ENCODE measurements at regions not wholly inside any gene's neighbourhood (a gene's known extent, or its start where the extent isn't known, plus 50 kb on each side); places are given as distances from the start of the nearest gene placed in this dataset.
A peak's percentile ranks its signal among the peaks of the same experiment; 100 is the strongest.

DNA sequence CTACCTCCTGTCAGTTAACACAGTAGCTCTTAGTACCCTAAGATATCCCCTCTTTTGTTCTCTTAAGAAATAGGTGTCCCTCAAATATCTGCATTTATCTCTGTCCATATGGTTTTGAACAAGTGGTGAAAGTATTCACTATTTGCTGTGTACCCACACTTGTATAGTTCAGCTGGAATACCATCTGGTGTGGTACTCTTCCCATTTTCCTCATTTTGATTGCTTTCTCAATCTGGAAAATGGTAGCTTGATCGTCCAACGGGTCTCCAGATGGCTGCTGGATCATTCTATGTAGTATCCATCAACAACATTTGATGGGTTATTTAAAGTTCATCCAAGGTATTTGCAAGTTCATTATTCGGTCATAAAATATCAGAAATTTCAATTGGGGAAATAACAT, 100.3 kb upstream of the DPYD start:
- DNase-seq: no peak

DNA sequence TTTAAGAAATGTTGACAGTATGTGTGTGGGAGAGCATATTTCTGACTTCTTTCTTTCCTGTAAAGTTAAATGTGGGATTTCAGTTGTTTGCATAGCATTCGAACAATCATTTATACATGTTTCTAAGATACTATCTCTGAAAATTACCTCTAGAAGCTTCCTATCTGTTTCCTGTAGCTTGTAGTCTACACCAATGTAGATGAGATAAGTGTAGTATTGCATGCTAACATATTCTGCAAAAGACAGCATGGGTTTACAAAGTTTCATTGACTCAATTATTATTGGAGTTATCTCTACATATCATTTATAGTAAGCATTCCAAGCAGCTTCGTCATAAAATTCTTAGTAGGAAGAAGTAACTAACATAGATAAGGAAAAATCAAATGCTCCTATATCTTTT, 98.9 kb upstream of the DPYD start:
- no peak for DNase-seq

DNA sequence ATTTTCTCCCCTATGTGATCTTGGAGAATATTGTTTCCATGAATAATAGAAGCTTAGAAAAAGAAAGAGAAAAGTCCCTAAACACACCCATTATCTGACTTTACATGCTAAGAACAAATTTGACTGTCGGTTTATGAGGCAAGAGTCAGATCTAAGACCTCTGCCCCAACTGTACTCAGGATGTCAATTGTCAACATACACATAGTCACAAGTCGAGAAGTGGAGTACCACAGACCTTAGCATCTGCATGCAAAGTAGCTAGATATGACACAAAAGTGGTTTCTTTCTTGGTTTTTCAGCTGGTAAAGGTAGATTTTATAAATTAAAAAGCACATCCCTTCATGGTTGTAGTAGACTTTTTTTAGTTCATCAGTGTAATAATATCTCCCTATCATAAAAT, 97.2 kb upstream of the DPYD start:
- no peak for DNase-seq

DNA sequence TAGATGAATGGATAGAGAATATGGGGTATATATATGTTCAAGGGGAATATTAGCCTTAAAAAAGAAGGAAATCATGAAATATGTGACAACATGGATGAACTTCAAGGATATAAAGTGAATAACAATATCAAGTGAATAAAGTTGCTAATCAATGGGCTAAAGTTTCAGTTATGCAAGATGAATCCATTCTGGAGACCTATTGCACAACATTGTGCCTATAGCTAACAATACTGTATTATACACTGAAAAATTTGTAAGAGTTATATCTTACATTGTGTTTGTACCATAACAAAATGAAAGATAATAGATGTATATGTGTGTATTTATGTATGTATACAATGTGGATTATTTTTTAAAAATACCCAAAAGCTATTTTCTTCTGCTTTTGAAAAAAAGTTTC, 96.3 kb upstream of the DPYD start:
- DNase-seq: no peak

DNA sequence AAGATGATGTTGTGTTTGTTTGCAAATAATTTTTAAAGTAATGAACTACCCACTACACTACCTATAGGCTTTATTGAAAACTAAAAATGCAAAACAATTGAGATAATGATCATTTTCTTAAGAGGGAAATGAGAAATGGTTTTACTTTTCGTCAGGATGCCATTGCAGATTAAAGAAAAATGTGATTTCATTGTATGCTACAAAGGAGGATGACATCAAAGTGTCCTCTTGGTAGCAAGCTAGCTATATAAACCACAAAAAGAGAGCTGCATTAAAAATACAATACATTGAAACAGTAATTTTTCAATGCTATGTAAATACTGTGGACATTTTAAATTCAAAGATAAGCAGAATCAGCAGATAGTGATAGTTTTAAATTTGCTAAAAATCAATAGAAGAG, 87.5 kb upstream of the DPYD start:
- DNase-seq: no peak

DNA sequence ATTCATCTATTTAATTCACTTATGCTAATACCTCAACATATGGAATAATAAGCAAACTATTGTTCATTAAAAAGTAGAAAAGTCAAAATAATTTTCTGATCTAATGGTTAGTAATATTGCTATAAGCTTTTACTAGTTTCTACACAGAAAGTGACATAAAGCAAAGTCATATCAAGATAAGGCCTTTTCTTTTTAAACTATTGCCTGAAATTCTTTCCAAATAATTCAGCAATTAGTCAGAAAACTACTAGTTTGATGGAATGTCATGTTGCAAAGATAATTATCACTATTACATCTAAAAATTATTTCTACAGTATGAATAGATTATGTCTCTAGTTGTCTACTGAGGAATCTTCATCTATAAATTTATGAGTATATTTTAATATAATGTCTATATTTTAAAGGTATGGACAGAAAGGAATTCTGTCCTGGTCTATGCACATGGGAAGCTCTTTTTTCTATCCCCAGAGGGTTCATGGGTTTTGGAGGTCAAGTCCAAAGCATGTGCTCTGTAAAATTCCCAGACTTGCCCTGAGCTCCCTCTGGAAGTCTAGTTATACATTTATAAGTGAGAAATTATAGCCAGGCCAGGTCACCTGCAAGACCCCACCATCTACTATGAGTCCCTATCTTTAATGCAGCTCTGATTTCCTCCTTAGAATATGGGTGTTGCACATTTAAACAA, 84.6 kb upstream of the DPYD start:
- DNase-seq: no peak

DNA sequence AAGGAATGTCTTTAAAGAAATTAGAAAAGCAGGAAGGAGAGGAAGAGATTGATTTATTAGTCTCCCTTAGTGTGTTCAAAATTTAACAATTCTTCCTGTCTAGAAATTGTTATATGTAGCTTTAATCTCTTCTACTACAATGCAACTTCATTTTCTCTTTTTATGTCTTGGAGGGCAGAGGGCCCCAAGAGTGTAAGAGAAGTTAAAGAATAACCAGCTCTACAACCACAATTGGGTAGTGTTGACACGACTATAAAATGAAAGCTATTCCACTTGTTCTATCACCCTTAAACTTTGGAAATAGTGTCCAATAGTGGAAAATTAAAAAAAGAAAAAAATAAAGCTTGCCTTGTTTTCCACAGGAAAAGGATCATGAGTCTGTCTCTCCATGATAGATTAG, 82.6 kb upstream of the DPYD start:
- DNase-seq: no peak

DNA sequence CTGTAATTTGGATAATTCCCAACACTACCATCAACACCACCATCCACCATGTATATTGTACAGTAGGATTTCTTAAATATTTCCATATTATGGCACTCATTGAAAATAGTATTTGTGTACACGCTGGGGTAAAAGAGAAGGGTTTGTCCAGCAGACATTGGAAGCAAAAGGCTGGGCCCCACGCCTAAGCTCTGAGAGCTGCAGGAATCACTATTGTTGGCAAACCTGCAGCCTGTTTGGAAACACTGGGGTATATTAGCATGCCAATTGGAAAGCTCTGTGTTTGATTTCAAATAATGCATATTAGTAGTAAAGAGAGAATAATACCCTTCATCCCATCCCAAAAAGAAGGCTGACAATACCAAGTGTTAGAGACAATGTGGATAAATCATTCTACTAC, 81.5 kb upstream of the DPYD start:
- no peak for DNase-seq

DNA sequence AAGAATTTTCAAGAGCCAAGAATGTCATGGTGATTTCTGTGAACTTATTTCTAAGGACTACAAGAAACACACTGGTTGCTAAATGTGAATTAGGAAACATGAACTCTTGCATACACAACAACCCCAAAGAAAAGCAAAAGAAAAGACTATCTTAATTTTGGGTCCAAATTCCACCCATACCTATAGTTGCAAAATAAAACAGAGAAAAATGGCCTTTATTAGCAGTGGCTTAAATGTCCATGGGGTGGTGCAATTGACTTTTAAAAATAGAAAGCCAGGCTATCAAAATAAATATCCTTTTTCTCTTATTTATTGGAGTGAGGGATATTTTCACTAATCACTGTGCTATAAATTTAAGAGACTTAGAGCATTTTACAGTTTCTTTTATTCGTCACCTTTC, 80.9 kb upstream of the DPYD start:
- DNase-seq: no peak

DNA sequence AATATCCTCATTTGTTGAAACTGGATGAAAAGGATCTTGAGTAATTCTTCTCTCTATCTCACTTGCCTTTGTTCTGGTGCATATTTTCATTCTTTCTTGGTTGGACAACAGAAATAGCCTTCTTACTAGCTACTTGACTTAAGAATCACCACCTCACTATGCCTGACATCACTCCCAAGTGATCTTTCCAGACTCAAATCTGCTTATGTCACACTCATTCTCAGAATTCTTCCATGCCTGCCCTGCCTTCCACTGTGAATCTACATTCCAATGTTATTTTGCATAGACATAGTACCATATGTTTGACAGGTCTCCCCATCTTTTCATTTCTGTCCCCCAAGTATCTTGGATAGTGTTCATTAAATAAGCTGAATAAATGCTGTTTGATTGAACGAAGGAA, 78.5 kb upstream of the DPYD start:
- no peak for DNase-seq

DNA sequence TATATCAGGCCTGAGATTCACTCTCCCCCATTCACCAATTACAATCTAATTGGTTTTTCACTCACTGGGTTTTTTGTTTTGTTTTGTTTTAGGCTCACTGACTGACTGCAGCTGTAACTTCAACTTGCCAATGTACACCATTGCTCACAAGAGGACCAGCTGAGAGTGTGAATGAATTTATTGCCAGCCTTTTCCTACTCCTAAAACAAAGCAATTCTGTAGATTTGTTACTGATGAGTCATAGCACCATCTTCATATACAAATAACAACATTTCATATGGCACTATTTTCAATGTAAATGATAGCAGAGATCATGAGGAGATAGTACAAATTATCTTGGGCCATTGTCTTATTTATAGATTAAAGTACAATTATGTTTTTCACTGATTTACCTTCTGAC, 76.0 kb upstream of the DPYD start:
- peak; percentile 24 for DNase-seq

DNA sequence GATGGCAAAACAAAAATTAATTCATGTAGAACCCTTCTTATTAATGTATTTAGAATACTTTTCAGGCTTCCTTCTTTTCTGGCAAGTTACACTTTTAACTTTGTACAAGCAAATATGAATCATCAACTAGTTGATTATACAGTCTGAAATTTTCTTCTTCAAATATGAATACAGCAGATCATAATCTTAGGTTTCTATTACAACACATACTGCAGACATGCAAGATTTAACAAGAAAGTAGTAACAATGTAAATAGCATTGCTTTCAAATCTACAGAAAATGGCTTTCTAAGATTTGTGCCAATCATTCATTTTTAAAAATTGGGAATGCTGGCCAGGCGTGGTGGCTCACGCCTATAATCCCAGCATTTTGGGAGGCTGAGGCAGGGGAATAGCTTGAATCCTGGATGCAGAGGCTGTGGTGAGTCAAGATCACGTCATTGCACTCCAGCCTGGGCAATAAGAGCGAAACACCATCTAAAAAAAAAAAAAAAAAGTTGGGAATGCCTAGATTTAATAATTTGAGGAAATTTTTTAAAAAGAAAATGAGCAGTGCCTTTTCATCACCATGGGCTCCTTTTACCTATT, 68.4 kb upstream of the DPYD start:
- DNase-seq: no peak

DNA sequence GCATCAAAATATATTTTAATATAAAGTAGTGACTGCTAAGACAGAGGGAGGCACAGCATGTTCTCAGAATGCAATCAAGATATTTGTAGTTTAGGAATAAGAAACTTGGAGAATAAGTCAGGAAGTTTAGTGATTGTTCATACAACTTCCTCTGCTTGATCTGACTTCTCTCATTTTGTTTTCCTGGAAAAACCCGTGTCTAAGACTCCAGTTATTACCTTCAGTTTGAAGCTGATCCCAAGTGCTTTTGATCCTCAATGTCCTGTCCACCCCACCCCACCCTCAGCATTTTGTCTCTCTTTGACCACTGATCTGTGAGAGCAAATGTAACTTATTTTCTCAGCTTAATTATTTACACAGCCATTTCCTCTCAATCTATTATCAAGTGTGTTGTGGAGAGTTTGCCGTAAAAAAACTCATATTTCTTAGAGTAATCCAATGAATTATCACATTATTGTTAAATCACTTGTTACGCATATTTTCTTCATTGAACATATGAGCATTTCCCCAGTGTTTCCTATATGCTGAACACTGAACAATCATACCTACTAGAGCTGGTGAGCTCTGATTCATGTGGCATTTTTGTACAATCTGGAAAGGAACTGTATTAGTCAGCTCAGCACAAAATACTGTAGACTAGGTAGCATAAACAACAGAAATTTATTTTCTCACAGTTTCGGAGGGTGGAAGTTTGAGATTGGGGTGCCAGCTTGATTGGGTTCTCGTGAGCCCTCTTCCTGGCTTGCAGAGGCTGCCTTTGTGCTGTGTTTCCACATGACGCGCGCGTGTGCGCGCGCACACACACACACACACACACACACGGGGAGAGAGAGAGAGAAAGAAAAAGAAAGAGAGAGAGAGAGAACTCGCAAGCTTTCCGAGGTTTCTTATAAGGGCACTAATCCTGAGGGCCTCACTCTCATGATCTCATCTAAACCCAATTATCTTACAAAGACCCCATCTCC, 65.5 kb upstream of the DPYD start:
- no peak for DNase-seq

DNA sequence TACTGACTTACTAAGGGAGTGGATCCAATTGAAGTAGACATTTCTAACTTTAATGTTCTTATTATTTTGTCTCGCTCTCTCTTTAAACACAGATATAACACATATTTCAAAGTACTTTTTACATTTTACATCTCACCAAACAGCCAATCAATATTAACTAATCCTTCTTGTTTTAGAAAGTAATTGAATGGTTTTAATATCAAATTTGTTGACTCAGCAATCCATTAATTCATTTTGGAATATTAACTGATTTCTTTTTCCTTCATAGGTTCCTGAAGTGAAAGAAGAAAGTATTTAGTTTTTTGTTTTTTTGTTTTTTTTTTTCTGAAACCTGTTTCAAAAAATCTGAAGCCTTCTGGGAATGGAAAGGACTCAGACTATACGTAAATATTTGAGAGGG, 62.3 kb upstream of the DPYD start:
- DNase-seq: no peak

DNA sequence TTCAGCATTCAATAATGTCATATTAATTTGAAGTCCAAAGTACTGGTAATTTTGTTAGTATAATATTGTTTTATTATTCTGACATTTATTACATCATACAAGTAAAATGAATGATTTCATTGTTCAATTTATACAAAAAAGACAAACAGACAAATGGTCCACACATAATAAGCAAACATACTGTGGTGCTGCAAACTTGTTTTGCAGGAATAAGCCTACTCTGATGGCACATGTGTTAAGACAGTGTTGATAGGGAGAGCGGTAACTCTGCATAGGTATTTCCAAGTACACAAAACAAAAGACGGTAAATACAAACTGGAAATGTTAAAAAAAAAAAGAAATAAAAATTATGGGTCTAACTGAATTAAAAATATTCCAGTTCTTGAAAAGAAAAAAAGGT, 59.7 kb upstream of the DPYD start:
- DNase-seq: no peak

DNA sequence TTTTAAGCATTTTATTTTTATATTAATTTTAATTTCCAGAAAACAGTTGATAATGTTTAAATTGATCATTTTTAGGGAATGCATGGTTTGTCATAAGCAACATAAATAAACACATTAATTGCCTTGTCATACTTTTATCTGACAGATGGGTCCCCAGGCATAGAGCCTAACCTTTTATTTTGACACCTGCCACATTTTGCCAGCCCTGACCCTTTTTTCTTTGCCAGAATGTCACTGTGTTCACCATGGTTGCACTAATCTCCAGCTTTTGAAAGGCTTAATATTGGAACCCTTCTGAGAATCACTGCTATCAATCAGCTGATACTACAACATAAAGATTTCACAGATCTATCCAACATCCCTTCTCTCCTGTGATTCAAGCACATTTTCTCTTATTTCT, 56.0 kb upstream of the DPYD start:
- DNase-seq: no peak

Measured in DMS53 (cell line).